Skin epidermis (tissue), 12 donors: ENCODE measurements at regions not wholly inside any gene's neighbourhood (a gene's known extent, or its start where the extent isn't known, plus 50 kb on each side); places are given as distances from the start of the nearest gene placed in this dataset.

Experiments
- H3K27ac ChIP-seq, 21 experiments: fragments of 200-600 bp; sonication (generic) in 11 of 21; one replicate each; pipeline ENCODE4 v1.5.0; 2020; ENCODE audit warnings: mild to moderate bottlenecking in 3 of 21, inconsistent platforms in 2 of 21, moderate library complexity in 2 of 21
- H3K4me3 ChIP-seq, 7 experiments: fragments of 200-600 bp; sonication (generic) in 2 of 7; one replicate each; pipeline ENCODE4 v1.5.0; 2020; ENCODE audit warnings: inconsistent platforms in 2 of 7, mild to moderate bottlenecking in 2 of 7, moderate library complexity in 1 of 7

- Histone ChIP-seq H3K4me3 (no peak overlapping the region), H3K27ac (no peak overlapping the region)
These were observed 88.5 kb upstream of the NANOGP8 start for GRCh38 chr15:35173444-35174118.

- Histone ChIP-seq H3K4me3 (no peak overlapping the region), H3K27ac (no peak overlapping the region)
These were observed 85.1 kb upstream of the NANOGP8 start for GRCh38 chr15:35170207-35170606.

GRCh38 chr15:35168464-35168863, 83.4 kb upstream of the NANOGP8 start:
- Histone ChIP-seq H3K4me3 (no peak overlapping the region), H3K27ac (no peak overlapping the region)

GRCh38 chr15:35167675-35168074, 82.6 kb upstream of the NANOGP8 start:
- no peak overlapping the region for H3K27ac ChIP-seq
- H3K4me3 ChIP-seq: no peak overlapping the region

- H3K4me3 ChIP-seq: no peak overlapping the region
These were observed 81.8 kb upstream of the NANOGP8 start for GRCh38 chr15:35166730-35167359.

GRCh38 chr15:35161694-35162093, 76.6 kb upstream of the NANOGP8 start:
- H3K27ac ChIP-seq: no peak overlapping the region
- H3K4me3 ChIP-seq: no peak overlapping the region

More at GRCh38 chr15:35166730-35167359, 81.8 kb upstream of the NANOGP8 start:
- H3K27ac ChIP-seq: no peak overlapping the region

- Histone ChIP-seq H3K27ac (no peak overlapping the region), H3K4me3 (no peak overlapping the region)
These were observed 74.1 kb upstream of the NANOGP8 start for GRCh38 chr15:35159170-35159569.

GRCh38 chr15:35151782-35152181, 66.7 kb upstream of the NANOGP8 start:
- H3K4me3 ChIP-seq: no peak overlapping the region
- no peak overlapping the region for H3K27ac ChIP-seq

GRCh38 chr15:35151381-35151780, 66.3 kb upstream of the NANOGP8 start:
- H3K27ac ChIP-seq: no peak overlapping the region
- no peak overlapping the region for H3K4me3 ChIP-seq

GRCh38 chr15:35150361-35150760, 65.3 kb upstream of the NANOGP8 start:
- H3K27ac ChIP-seq: no peak overlapping the region

GRCh38 chr15:35145336-35145735, 60.2 kb upstream of the NANOGP8 start:
- H3K27ac ChIP-seq: no peak overlapping the region
- no peak overlapping the region for H3K4me3 ChIP-seq

More at GRCh38 chr15:35150361-35150760, 65.3 kb upstream of the NANOGP8 start:
- no peak overlapping the region for H3K4me3 ChIP-seq

- Histone ChIP-seq H3K4me3 (no peak overlapping the region), H3K27ac (peak overlapping the region in 5 of 21 experiments; percentile 7 to 56 (median 48))
These were observed 57.5 kb upstream of the NANOGP8 start for GRCh38 chr15:35142578-35142977.

GRCh38 chr15:35141743-35142471, 56.8 kb upstream of the NANOGP8 start:
- no peak overlapping the region for H3K4me3 ChIP-seq
- H3K27ac ChIP-seq: peak overlapping the region in 6 of 21 experiments; percentile 1 to 56 (median 28)

GRCh38 chr15:35139822-35140221, 54.7 kb upstream of the NANOGP8 start:
- Histone ChIP-seq H3K27ac (no peak overlapping the region), H3K4me3 (no peak overlapping the region)

- no peak overlapping the region for H3K4me3 ChIP-seq
- no peak overlapping the region for H3K27ac ChIP-seq
These were observed 52.1 kb upstream of the NANOGP8 start for GRCh38 chr15:35137190-35137574.

GRCh38 chr15:35136321-35137189, 51.5 kb upstream of the NANOGP8 start:
- no peak overlapping the region for H3K4me3 ChIP-seq

More at GRCh38 chr15:35136321-35137189, 51.5 kb upstream of the NANOGP8 start:
- H3K27ac ChIP-seq: no peak overlapping the region
